Transverse colon (tissue), 4 donors: ENCODE measurements at regions not wholly inside any gene's neighbourhood (a gene's known extent, or its start where the extent isn't known, plus 50 kb on each side); places are given as distances from the start of the nearest gene placed in this dataset.

Source experiments
- DNase-seq: peaks from one replicate; pipeline ENCODE4 v3.0.0-alpha.2; 2019
- H3K27ac ChIP-seq, 4 donors: fragments of 200-600 bp; sonication (generic); 2 replicates each; pipeline ENCODE4 v1.5.1; 2016 to 2018; ENCODE audit warnings: inconsistent platforms in 4 of 4
- H3K27me3 ChIP-seq: fragments of 200-600 bp; sonication (generic); 2 replicates; pipeline ENCODE4 v1.5.1; 2017; ENCODE audit warnings: inconsistent platforms
- H3K36me3 ChIP-seq, 4 donors: fragments of 200-600 bp; sonication (generic); 2 replicates each; pipeline ENCODE4 v1.5.1; 2017 to 2019; ENCODE audit warnings: inconsistent platforms in 4 of 4
- H3K4me1 ChIP-seq, 4 donors: fragments of 200-600 bp; sonication (generic); 2 replicates each; pipeline ENCODE4 v1.5.1; 2017 to 2020; ENCODE audit warnings: inconsistent platforms in 4 of 4
- H3K4me3 ChIP-seq, 4 donors: fragments of 200-600 bp; sonication (generic); 1 replicate in 1 of 4; 2 replicates in 3 of 4; pipeline versions ENCODE4 v1.5.1 to v1.6.1; 2017 to 2019; ENCODE audit warnings: inconsistent platforms in 4 of 4
- H3K9me3 ChIP-seq, 2 donors: fragments of 200-600 bp; sonication (generic); 2 replicates each; pipeline ENCODE4 v1.5.1; 2017 to 2019; ENCODE audit warnings: inconsistent platforms in 2 of 2
- CTCF ChIP-seq, 5 experiments: fragments of 200-600 bp in 3 of 5; fragments of 450-650 bp in 2 of 5; sonication (generic) in 3 of 5; IDR thresholded peaks; 1 replicate in 2 of 5; 2 replicates in 3 of 5; pipeline ENCODE4 v1.5.1; 2016 to 2017; ENCODE audit warnings: antibody characterized with exemption in 5 of 5, inconsistent platforms in 3 of 5, mild to moderate bottlenecking in 2 of 5, moderate library complexity in 1 of 5
- EP300 ChIP-seq: sonication (generic); formaldehyde crosslinking; IDR thresholded peaks from one replicate; pipeline ENCODE4 v1.6.1; 2017; ENCODE audit warnings: antibody characterized with exemption, low read depth
- POLR2A ChIP-seq: fragments of 450-650 bp; IDR thresholded peaks from one replicate; pipeline ENCODE4 v1.6.1; 2016; ENCODE audit warnings: antibody characterized with exemption, mild to moderate bottlenecking, moderate library complexity
- POLR2AphosphoS5 ChIP-seq, 3 donors: sonication (generic); formaldehyde crosslinking; IDR thresholded peaks; one replicate each; pipeline ENCODE4 v1.6.1; 2016; ENCODE audit warnings: antibody characterized with exemption in 3 of 3
- WGBS, 2 donors: methylation state at CpG; one replicate each; pipeline ENCODE4 v1.1.5; 2018; ENCODE audit warnings: low coverage in 1 of 2; 5-methylcytosine and 5-hydroxymethylcytosine counted together
- in situ Hi-C, 4 donors: fragments of 200-750 bp; cut with MboI; loops; one replicate each; pipeline versions ENCODE4 v1.15.0 to v1.15.1; 2017; ENCODE audit warnings: low sequenced_read_pairs in 3 of 4, low pct_ligation_motif_present in 1 of 4, low pct_unique_long_range_greater_than_20kb in 1 of 4
- intact Hi-C: fragments of 100-400 bp; cut with DNase I; formaldehyde crosslinking; loops from one replicate; pipeline ENCODE4 v1.15.1; 2023; ENCODE audit warnings: low total_unique reads

- no peaks in the 10 kb centered on the region for H3K4me1 ChIP-seq
- H3K36me3 ChIP-seq, result no peaks in the 10 kb centered on the region
- H3K27me3 ChIP-seq, result no peaks in the 10 kb centered on the region
- no peak for DNase-seq
- in situ Hi-C loops (loop anchor here in 1 of 4 donors (25.0 kb wide), 1 partner anchor 210 kb away; no protein-coding TSS in a partner anchor), intact Hi-C loops (no loop called here)
- H3K4me3 ChIP-seq, result no peak overlapping the region
- no peak overlapping the region for H3K27ac ChIP-seq
- 65 to 67% methylated on average over 3 to 4 of the region's 4 CpGs for WGBS, 2 donors
- H3K9me3 ChIP-seq, result no peaks in the 10 kb centered on the region
- TF ChIP-seq CTCF (IDR thresholded peaks at IDR 0.05) (no peak), POLR2AphosphoS5 (IDR thresholded peaks at IDR 0.05) (no peak), EP300 (no peak), POLR2A (no peak)
Observed at GRCh38 chr1:244221991-244222390, 170.9 kb downstream of the ZBTB18 start.

- H3K9me3 ChIP-seq, result no peaks in the 10 kb centered on the region
- no peaks in the 10 kb centered on the region for H3K36me3 ChIP-seq
- in situ Hi-C loops (loop anchor here in 1 of 4 donors (25.0 kb wide), 1 partner anchor 212 kb away; no protein-coding TSS in a partner anchor), intact Hi-C loops (no loop called here)
- H3K27me3 ChIP-seq, result no peaks in the 10 kb centered on the region
- H3K27ac ChIP-seq, result no peak overlapping the region
- H3K4me3 ChIP-seq, result no peak overlapping the region
- no peaks in the 10 kb centered on the region for H3K4me1 ChIP-seq
- DNase-seq, result peak; percentile 20
- WGBS, 2 donors, result 78 to 79% methylated on average over 6 to 11 of the region's 11 CpGs
- no peak for TF ChIP-seq CTCF (IDR thresholded peaks at IDR 0.05)
- no peak for TF ChIP-seq POLR2A
- no peak for TF ChIP-seq EP300
- TF ChIP-seq POLR2AphosphoS5 (IDR thresholded peaks at IDR 0.05), result no peak
Observed at GRCh38 chr1:244224487-244225430, 173.7 kb downstream of the ZBTB18 start.

GRCh38 chr1:244226435-244226834 lies 175.4 kb downstream of the ZBTB18 start:
- Histone ChIP-seq H3K4me3 (no peak overlapping the region), H3K9me3 (no peaks in the 10 kb centered on the region), H3K27ac (no peak overlapping the region), H3K27me3 (no peaks in the 10 kb centered on the region), H3K36me3 (no peaks in the 10 kb centered on the region), H3K4me1 (no peaks in the 10 kb centered on the region)
- intact Hi-C loops, result no loop called here
- in situ Hi-C loops, result no loop called here
- TF ChIP-seq POLR2AphosphoS5 (IDR thresholded peaks at IDR 0.05), result no peak
- no peak for TF ChIP-seq EP300
- TF ChIP-seq CTCF (IDR thresholded peaks at IDR 0.05), result no peak
- no peak for TF ChIP-seq POLR2A
- 75 to 81% methylated on average over 2 to 3 of the region's 3 CpGs for WGBS, 2 donors
- DNase-seq, result no peak

- intact Hi-C loops, result no loop called here
- no peak for DNase-seq
- Histone ChIP-seq H3K36me3 (no peaks in the 10 kb centered on the region), H3K4me1 (no peaks in the 10 kb centered on the region), H3K4me3 (no peak overlapping the region), H3K27me3 (no peaks in the 10 kb centered on the region), H3K9me3 (no peaks in the 10 kb centered on the region), H3K27ac (no peak overlapping the region)
- WGBS, 2 donors, result 87% methylated on average over 9 of the region's 9 CpGs; no CpG with 5 or more reads in 1 of the 2 donors
- in situ Hi-C loops, result no loop called here
- TF ChIP-seq EP300, result no peak
- TF ChIP-seq POLR2AphosphoS5 (IDR thresholded peaks at IDR 0.05), result no peak
- no peak for TF ChIP-seq CTCF (IDR thresholded peaks at IDR 0.05)
- no peak for TF ChIP-seq POLR2A
Observed at GRCh38 chr1:244230470-244230869, 179.4 kb downstream of the ZBTB18 start.
